ENCODE measurements at regions not wholly inside any gene's neighbourhood (a gene's known extent, or its start where the extent isn't known, plus 50 kb on each side); places are given as distances from the start of the nearest gene placed in this dataset.

GRCh38 chr18:73660931-73661856 is 486.4 kb downstream of the FBXO15 start:
- H3K27ac Mint-ChIP-seq: no peak overlapping the region
- no peaks in the 10 kb centered on the region for H3K4me1 Mint-ChIP-seq
- H3K27me3 Mint-ChIP-seq (ENCODE audit: low read depth): no peaks in the 10 kb centered on the region
- H3K4me3 Mint-ChIP-seq: no peak overlapping the region
- no peaks in the 10 kb centered on the region for H3K9me3 Mint-ChIP-seq
- no peaks in the 10 kb centered on the region for H3K36me3 Mint-ChIP-seq (ENCODE audit: low read depth)
- TF ChIP-seq CTCF (IDR thresholded peaks at IDR 0.05; ENCODE audit: unreplicated experiment in 3 of 3): no peak

- no peak overlapping the region for H3K27ac Mint-ChIP-seq
- H3K4me1 Mint-ChIP-seq: no peaks in the 10 kb centered on the region
- H3K4me3 Mint-ChIP-seq: no peak overlapping the region
- H3K27me3 Mint-ChIP-seq (ENCODE audit: low read depth): no peaks in the 10 kb centered on the region
- no peaks in the 10 kb centered on the region for H3K36me3 Mint-ChIP-seq (ENCODE audit: low read depth)
- TF ChIP-seq CTCF (IDR thresholded peaks at IDR 0.05; ENCODE audit: unreplicated experiment in 3 of 3): no peak
- no peaks in the 10 kb centered on the region for H3K9me3 Mint-ChIP-seq
Measured at GRCh38 chr18:73656691-73657090, 490.9 kb downstream of the FBXO15 start.

GRCh38 chr18:73653827-73654226 is 493.8 kb downstream of the FBXO15 start:
- TF ChIP-seq CTCF (IDR thresholded peaks at IDR 0.05; ENCODE audit: unreplicated experiment in 3 of 3): no peak
- Mint-ChIP-seq H3K36me3 (ENCODE audit: low read depth) (no peaks in the 10 kb centered on the region), H3K4me1 (no peaks in the 10 kb centered on the region), H3K4me3 (no peak overlapping the region), H3K27ac (no peak overlapping the region), H3K9me3 (no peaks in the 10 kb centered on the region), H3K27me3 (ENCODE audit: low read depth) (no peaks in the 10 kb centered on the region)

GRCh38 chr18:73653251-73653650 is 494.4 kb downstream of the FBXO15 start:
- no peak for TF ChIP-seq CTCF (IDR thresholded peaks at IDR 0.05; ENCODE audit: unreplicated experiment in 3 of 3)
- no peaks in the 10 kb centered on the region for H3K27me3 Mint-ChIP-seq (ENCODE audit: low read depth)
- H3K4me1 Mint-ChIP-seq: no peaks in the 10 kb centered on the region
- no peaks in the 10 kb centered on the region for H3K9me3 Mint-ChIP-seq
- no peaks in the 10 kb centered on the region for H3K36me3 Mint-ChIP-seq (ENCODE audit: low read depth)
- H3K27ac Mint-ChIP-seq: no peak overlapping the region
- H3K4me3 Mint-ChIP-seq: no peak overlapping the region

GRCh38 chr18:73647391-73647790 is 500.2 kb downstream of the FBXO15 start:
- H3K36me3 Mint-ChIP-seq (ENCODE audit: low read depth): no peaks in the 10 kb centered on the region
- no peaks in the 10 kb centered on the region for H3K27me3 Mint-ChIP-seq (ENCODE audit: low read depth)
- no peak overlapping the region for H3K27ac Mint-ChIP-seq
- H3K4me1 Mint-ChIP-seq: no peaks in the 10 kb centered on the region
- TF ChIP-seq CTCF (IDR thresholded peaks at IDR 0.05; ENCODE audit: unreplicated experiment in 3 of 3): no peak
- H3K4me3 Mint-ChIP-seq: no peak overlapping the region
- no peaks in the 10 kb centered on the region for H3K9me3 Mint-ChIP-seq

- no peaks in the 10 kb centered on the region for H3K4me1 Mint-ChIP-seq
- H3K9me3 Mint-ChIP-seq: no peaks in the 10 kb centered on the region
- no peak overlapping the region for H3K27ac Mint-ChIP-seq
- H3K4me3 Mint-ChIP-seq: no peak overlapping the region
- no peak for TF ChIP-seq CTCF (IDR thresholded peaks at IDR 0.05; ENCODE audit: unreplicated experiment in 3 of 3)
- no peaks in the 10 kb centered on the region for H3K27me3 Mint-ChIP-seq (ENCODE audit: low read depth)
- H3K36me3 Mint-ChIP-seq (ENCODE audit: low read depth): no peaks in the 10 kb centered on the region
Measured at GRCh38 chr18:73646772-73647171, 500.9 kb downstream of the FBXO15 start.

Measured in nephron (organoid).